ENCODE measurements at regions not wholly inside any gene's neighbourhood (a gene's known extent, or its start where the extent isn't known, plus 50 kb on each side); places are given as distances from the start of the nearest gene placed in this dataset.

GRCh38 chr2:192347542-192347941, 152.8 kb upstream of the TMEFF2 start:
- TF ChIP-seq CTCF (IDR thresholded peaks at IDR 0.05) (no peak), POLR2A (IDR thresholded peaks at IDR 0.05) (no peak), POLR2AphosphoS5 (IDR thresholded peaks at IDR 0.05) (no peak), EP300 (IDR thresholded peaks at IDR 0.05) (no peak)

All from sigmoid colon (tissue), 4 donors.